Mucosa of gallbladder (tissue), 1 donor: ENCODE measurements at regions not wholly inside any gene's neighbourhood (a gene's known extent, or its start where the extent isn't known, plus 50 kb on each side); places are given as distances from the start of the nearest gene placed in this dataset.
"Not testable (repeated sequence)": the region's sequence is repeated elsewhere in the genome, so short reads cannot be mapped to it uniquely, and the experiment has no call there.

Experiments used
- DNase-seq: peaks from one replicate; pipeline ENCODE4 v3.0.0-alpha.2; 2020; ENCODE audit warnings: low spot score
- donor health status: DM: no; HTN: no; CAD: no.

- DNase-seq = no peak
Observed at GRCh38 chr14:45867046-45867894, 614.3 kb upstream of the MIS18BP1 start.

- DNase-seq = no peak
Observed at GRCh38 chr14:45838597-45838996, 585.6 kb upstream of the MIS18BP1 start.

- DNase-seq = no peak
Observed at GRCh38 chr14:45819107-45819506, 566.1 kb upstream of the MIS18BP1 start.

GRCh38 chr14:45811155-45811554 is 558.2 kb upstream of the MIS18BP1 start:
- no peak for DNase-seq

- DNase-seq = no peak
Observed at GRCh38 chr14:45810152-45810872, 557.3 kb upstream of the MIS18BP1 start.

- DNase-seq = no peak
Observed at GRCh38 chr14:45807178-45807899, 554.3 kb upstream of the MIS18BP1 start.

GRCh38 chr14:45799511-45799910 is 546.5 kb upstream of the MIS18BP1 start:
- DNase-seq = no peak

- DNase-seq = no peak
Observed at GRCh38 chr14:45798659-45799058, 545.7 kb upstream of the MIS18BP1 start.

- DNase-seq = not testable (repeated sequence)
Observed at GRCh38 chr14:45796006-45796405, 543.0 kb upstream of the MIS18BP1 start.

- no peak for DNase-seq
Observed at GRCh38 chr14:45793081-45793480, 540.1 kb upstream of the MIS18BP1 start.

GRCh38 chr14:45790293-45790692 is 537.3 kb upstream of the MIS18BP1 start:
- no peak for DNase-seq

- no peak for DNase-seq
Observed at GRCh38 chr14:45787167-45787566, 534.2 kb upstream of the MIS18BP1 start.

GRCh38 chr14:45786266-45786665 is 533.3 kb upstream of the MIS18BP1 start:
- no peak for DNase-seq

GRCh38 chr14:45785240-45785639 is 532.2 kb upstream of the MIS18BP1 start:
- DNase-seq = peak; percentile 50

GRCh38 chr14:45766247-45766646 is 513.2 kb upstream of the MIS18BP1 start:
- DNase-seq = no peak

GRCh38 chr14:45757655-45758054 is 504.7 kb upstream of the MIS18BP1 start:
- no peak for DNase-seq

- not testable (repeated sequence) for DNase-seq
Observed at GRCh38 chr14:45756412-45756811, 503.4 kb upstream of the MIS18BP1 start.

- no peak for DNase-seq
Observed at GRCh38 chr14:45743884-45744283, 490.9 kb upstream of the MIS18BP1 start.

GRCh38 chr14:45742187-45742586 is 489.2 kb upstream of the MIS18BP1 start:
- DNase-seq = no peak

- no peak for DNase-seq
Observed at GRCh38 chr14:45728434-45729225, 475.6 kb upstream of the MIS18BP1 start.

GRCh38 chr14:45727133-45727532 is 474.1 kb upstream of the MIS18BP1 start:
- no peak for DNase-seq

- no peak for DNase-seq
Observed at GRCh38 chr14:45721472-45721871, 468.5 kb upstream of the MIS18BP1 start.
